HG03139 (cell line): ENCODE measurements at regions not wholly inside any gene's neighbourhood (a gene's known extent, or its start where the extent isn't known, plus 50 kb on each side); places are given as distances from the start of the nearest gene placed in this dataset.
"Not testable (repeated sequence)": the region's sequence is repeated elsewhere in the genome, so short reads cannot be mapped to it uniquely, and the experiment has no call there.

ENCODE experiments used
- ATAC-seq: cut with Tn5 transposase; IDR thresholded peaks from one replicate; pipeline ENCODE4 v1.9.1; 2021; ENCODE audit not compliant: unreplicated experiment

DNA sequence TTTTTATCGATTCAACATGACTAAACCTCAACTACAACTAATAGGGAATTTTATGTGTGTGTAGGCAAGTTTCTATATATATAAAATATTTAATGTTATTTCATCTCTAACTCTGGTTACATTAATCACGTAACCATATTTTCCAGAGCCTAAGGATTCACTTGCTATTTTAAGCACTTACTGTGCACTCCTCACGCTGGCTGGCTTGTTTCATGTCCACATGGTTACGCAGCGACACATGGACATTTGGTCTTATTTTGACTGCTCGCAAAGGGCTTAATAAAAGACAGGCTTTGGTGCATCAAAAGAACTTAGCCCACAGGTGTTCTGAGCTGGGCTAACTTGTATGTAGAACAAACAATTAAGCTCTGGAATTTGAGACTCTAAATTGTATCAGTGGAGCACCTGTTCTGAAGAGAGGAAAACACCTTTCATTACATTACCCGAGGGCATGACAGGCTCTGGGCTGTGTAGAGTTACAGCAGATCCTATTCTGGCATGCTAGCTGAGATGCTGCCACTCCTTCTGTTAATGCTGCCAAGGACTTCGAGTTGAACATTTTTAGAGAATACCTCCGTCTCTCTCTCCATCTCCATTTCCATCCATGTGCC lies 130.0 kb upstream of the NR2F2 start:
- no peak for ATAC-seq

DNA sequence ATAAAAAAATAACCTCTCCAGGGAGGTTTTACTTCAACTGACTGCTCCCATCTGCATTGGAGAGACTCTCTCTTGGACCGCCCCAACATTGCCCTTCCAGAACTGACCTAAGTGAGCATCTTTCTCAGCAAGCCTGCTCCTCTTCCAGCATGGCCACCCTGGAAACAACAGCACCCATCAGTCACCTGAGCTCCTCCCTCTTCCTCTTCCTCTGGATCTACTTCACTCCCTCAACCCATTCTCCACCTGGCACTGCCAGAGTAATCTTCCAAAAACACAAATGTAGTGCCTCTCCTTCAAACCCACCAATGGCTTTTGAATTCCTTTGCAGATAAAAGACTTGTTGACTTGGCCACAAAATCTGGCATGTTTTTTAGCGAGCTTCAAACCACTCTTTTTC lies 128.8 kb upstream of the NR2F2 start:
- no peak for ATAC-seq

DNA sequence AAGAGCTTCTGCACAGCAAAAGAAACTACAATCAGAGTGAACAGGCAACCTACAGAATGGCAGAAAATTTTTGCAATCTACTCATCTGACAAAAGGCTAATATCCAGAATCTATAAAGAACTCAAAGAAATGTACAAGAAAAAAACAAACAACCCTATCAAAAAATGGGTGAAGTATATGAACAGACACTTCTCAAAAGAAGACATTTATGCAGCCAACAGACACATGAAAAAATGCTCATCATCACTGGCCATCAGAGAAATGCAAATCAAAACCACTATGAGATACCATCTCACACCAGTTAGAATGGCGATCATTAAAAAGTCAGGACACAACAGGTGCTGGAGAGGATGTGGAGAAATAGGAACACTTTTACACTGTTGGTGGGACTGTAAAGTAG lies 124.9 kb upstream of the NR2F2 start:
- ATAC-seq: not testable (repeated sequence)

DNA sequence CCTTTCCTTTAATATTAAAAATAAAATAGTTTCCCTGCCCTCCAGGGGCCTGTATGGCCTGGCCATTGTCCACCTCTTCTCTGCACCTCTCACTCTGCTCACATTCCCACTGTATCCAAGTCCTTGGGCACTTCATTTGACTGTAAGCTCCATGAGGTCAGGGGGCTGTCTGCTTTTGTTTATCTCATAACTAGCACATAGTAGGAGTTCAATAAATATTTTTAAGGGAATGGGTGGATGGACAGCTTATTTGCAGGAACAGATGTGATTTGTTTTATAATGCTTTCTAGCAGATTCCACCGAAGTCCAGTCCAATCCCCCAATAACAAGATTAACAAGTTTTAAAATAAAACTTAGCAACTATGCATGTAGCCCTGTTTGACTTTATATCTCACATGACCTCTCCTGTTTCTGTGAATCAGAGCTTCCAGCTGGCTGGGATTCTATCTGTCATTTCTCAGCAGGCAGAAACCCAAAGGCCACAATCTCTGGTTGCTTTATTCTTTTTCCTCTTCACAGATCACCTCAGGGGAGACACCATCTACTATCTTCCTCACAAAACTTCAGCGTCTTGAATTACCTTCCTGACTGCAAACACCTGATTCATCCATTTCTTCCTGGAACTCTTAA lies 123.0 kb upstream of the NR2F2 start:
- ATAC-seq: no peak

GRCh38 chr15:96209285-96209735 lies 121.2 kb upstream of the NR2F2 start:
- no peak for ATAC-seq

DNA sequence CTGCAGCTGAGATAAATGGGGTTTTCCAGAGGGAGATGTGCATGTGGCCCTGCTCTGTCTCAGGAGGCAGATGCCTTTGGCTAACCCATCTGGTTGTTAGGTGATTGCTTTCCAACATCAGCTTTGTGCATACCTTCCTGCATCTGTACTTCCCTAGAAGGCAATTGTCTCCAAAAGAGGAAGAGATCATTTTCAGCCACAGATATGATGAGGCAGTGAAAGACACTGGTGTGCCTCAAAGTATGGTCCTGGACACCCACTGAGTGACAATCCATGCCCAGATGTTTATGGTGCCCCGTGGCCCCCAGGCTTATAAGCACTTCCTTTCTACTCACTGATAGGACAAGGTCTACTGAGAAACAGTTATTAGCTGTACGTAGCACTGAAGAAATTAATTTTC lies 117.5 kb upstream of the NR2F2 start:
- no peak for ATAC-seq

DNA sequence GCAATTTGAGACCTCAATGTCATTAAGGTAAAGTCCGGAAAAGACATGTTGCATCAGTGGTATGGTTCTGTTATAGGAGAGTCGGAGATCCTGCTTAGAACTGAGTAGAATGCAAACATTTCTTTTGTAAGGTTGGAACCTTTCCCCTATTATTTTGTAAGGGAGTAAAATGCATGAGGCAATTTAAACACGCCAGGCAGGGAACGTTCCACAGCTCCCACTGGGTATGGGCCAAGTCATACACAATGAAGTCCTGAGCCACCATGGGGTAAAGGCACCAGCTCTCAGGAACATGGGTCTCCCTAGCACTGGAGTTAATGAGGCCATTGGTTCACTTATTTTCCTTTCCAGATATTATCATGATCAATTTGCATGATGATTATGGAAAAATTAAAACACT lies 116.6 kb upstream of the NR2F2 start:
- no peak for ATAC-seq

GRCh38 chr15:96216481-96216880 lies 114.0 kb upstream of the NR2F2 start:
- not testable (repeated sequence) for ATAC-seq

DNA sequence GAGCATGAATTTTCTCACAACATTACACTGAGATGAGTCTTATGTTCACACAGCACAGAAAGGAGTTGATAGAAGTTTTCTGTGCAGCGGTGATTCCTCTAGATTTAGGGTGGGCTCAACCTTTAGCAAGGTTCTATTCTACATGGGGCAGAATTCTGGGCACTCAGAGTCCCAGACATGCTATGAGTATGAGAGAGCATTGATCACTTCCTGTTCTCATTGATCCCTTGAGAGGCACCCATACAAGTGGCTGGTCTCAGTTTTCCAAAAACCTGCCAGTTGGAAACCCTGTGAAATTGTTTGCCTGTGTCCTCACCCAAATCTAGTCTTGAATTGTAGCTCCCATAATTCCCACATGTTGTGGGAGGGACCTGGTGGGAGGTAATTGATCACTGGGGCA lies 112.5 kb upstream of the NR2F2 start:
- no peak for ATAC-seq

- no peak for ATAC-seq
Measured at GRCh38 chr15:96218623-96219455, 111.7 kb upstream of the NR2F2 start.

DNA sequence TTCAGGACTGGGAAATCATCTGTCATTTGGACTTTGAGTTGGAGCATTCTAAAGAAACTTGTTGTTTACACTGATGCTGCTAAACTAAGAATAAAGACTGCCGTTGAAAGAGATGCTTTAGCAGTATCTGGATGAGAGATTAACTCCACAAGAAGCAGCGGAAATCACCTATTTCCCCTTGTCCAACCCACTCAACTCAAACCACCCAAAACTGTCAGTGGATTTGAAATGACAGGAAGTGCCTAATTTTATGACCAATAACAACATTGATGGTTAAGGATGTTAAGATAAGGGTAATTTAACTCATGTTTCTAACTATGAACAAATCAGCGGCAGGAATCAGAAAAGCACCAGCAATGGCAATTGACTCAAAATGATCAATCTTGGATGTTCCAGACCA lies 110.8 kb upstream of the NR2F2 start:
- ATAC-seq: no peak

DNA sequence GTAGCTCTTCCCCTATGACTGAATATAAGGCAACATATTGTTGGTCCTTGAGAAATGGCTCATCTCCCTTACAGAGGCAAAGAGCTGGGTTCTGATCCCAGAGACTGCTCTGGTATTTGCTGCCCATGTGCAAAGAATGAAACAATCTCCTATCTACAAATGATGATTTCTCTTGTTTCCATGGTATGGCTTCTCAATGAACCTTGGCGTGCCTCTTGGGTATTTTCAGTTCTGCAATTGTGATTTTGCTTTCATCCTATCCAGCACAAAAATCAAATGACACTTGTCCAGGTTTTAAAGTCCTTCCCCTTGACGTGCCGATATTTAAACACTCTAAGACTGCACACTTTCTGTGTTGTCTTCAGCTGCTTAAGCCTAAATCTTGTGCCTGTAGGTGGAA lies 109.8 kb upstream of the NR2F2 start:
- no peak for ATAC-seq

- no peak for ATAC-seq
Measured at GRCh38 chr15:96222981-96223380, 107.5 kb upstream of the NR2F2 start.

- ATAC-seq: no peak
Measured at GRCh38 chr15:96223939-96224338, 106.6 kb upstream of the NR2F2 start.

- no peak for ATAC-seq
Measured at GRCh38 chr15:96225642-96226259, 104.7 kb upstream of the NR2F2 start.

GRCh38 chr15:96230526-96231181 lies 99.8 kb upstream of the NR2F2 start:
- no peak for ATAC-seq

DNA sequence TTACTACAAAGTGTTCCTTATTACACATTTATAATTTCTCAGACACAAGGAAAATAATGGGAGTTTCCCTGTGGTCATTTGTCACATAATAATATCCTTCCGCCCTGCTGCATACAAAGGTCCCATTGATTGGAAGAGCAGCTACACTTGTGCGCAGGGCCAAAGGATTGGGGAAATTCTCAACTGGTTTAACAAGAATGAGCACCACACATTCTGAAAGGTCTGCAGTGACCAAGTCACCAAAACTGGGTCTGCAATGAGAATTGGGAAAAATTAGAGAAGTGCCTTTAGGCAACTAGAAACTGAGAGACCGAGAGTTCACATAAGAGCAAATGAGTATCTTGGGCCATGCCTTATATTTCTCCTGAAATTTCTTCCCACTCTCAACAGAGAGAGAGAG lies 98.2 kb upstream of the NR2F2 start:
- ATAC-seq: no peak

GRCh38 chr15:96234109-96234892 lies 96.2 kb upstream of the NR2F2 start:
- ATAC-seq: no peak

DNA sequence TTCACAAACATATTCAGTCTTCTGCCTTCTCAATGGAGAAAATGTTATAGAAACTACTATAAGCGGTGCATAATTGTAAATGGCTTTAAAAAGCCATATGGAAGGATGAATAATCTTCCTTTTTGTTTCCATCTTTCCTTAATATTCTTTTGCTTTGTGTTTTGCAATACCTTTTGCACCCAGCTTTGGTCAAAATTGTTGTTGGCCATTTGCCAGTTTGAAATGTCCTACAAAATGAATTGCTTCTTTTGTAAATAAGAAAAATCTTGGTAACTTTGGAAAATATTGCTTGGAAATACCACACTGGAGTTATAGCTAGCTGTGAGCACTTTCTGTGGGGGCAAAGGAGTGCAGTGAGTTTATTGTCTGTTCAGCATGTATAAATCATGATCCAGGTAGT lies 93.5 kb upstream of the NR2F2 start:
- ATAC-seq: no peak

DNA sequence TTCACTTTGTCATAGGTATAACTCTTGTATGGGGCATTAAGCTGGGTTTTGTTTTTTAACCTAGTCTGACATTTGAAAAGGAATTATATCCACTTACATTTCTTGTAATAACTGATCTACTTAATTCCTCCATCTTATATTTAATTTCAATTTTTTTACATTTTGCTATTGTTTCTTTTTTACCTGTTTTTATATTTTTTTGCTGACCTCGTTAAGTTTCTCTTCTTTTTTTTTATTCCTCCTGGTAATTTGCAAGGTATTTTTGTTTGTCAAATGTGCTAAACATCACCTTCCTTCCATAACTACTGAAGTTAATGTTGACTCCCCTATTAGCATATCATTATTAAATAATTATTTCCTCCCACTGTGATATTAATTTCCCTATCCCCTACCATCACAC lies 87.7 kb upstream of the NR2F2 start:
- no peak for ATAC-seq
